Keratinocyte (primary cell): ENCODE measurements at regions not wholly inside any gene's neighbourhood (a gene's known extent, or its start where the extent isn't known, plus 50 kb on each side); places are given as distances from the start of the nearest gene placed in this dataset.

ENCODE experiments used
- DNase-seq: peaks from one replicate; pipeline ENCODE4 v3.0.0-alpha.2; 2011; ENCODE audit warnings: low read depth, missing footprints, low spot score
- FAIRE-seq: peaks from 2 replicates; lab custom pipeline; 2011; peaks lifted over from hg19 to GRCh38; lab: Jason Lieb, UNC
- H2AFZ ChIP-seq: 2 replicates; pipeline ENCODE4 v1.6.0; 2012; ENCODE audit warnings: low read length, control low read depth, inconsistent platforms; ENCODE audit not compliant: control insufficient read depth
- H3K27ac ChIP-seq: 2 replicates; pipeline ENCODE4 v1.5.1; 2011; ENCODE audit warnings: low read length; ENCODE audit not compliant: control insufficient read depth, insufficient read depth
- H3K27me3 ChIP-seq: 3 replicates; pipeline ENCODE4 v1.6.0; 2011; ENCODE audit warnings: low read length; ENCODE audit not compliant: control insufficient read depth, insufficient read depth; ENCODE audit errors: extremely low read depth
- H3K36me3 ChIP-seq, 2 experiments: 2 replicates in 1 of 2; 3 replicates in 1 of 2; pipeline ENCODE4 v1.5.1; 2011; ENCODE audit warnings: low read length in 2 of 2, mild to moderate bottlenecking in 1 of 2; ENCODE audit not compliant: control insufficient read depth in 2 of 2, insufficient read depth in 2 of 2; ENCODE audit errors: extremely low read depth in 1 of 2
- H3K4me1 ChIP-seq: 3 replicates; pipeline ENCODE4 v1.5.1; 2011; ENCODE audit warnings: low read length; ENCODE audit not compliant: control insufficient read depth, insufficient read depth; ENCODE audit errors: extremely low read depth
- H3K4me2 ChIP-seq: 3 replicates; pipeline ENCODE4 v1.6.0; 2011; ENCODE audit warnings: low read depth, low read length; ENCODE audit not compliant: control insufficient read depth, insufficient read depth; ENCODE audit errors: extremely low read depth
- H3K4me3 ChIP-seq, 3 experiments: fragments of 200-600 bp in 1 of 3; sonication (generic) in 1 of 3; 2 replicates in 2 of 3; 3 replicates in 1 of 3; pipeline ENCODE4 v1.5.1; 2011 to 2016; ENCODE audit warnings: low read length in 3 of 3, mild to moderate bottlenecking in 3 of 3, control low read depth in 2 of 3, inconsistent platforms in 1 of 3, low read depth in 1 of 3, mixed read lengths in 1 of 3, mixed run types in 1 of 3, moderate library complexity in 1 of 3; ENCODE audit not compliant: control insufficient read depth in 2 of 3, insufficient read depth in 2 of 3; ENCODE audit errors: extremely low read depth in 1 of 3
- H3K79me2 ChIP-seq: 2 replicates; pipeline ENCODE4 v1.6.0; 2012; ENCODE audit warnings: low read length; ENCODE audit not compliant: control insufficient read depth, insufficient read depth
- H3K9ac ChIP-seq: 3 replicates; pipeline ENCODE4 v1.6.0; 2011; ENCODE audit warnings: low read length; ENCODE audit not compliant: control insufficient read depth, insufficient read depth; ENCODE audit errors: extremely low read depth
- H3K9me1 ChIP-seq: 3 replicates; pipeline ENCODE4 v1.6.0; 2011; ENCODE audit warnings: low read length; ENCODE audit not compliant: control insufficient read depth, insufficient read depth; ENCODE audit errors: extremely low read depth
- H3K9me3 ChIP-seq: 2 replicates; pipeline ENCODE4 v1.5.1; 2012; ENCODE audit warnings: low read depth, low read length; ENCODE audit not compliant: control insufficient read depth
- H4K20me1 ChIP-seq: 3 replicates; pipeline ENCODE4 v1.6.0; 2011; ENCODE audit warnings: low read length; ENCODE audit not compliant: control insufficient read depth, insufficient read depth; ENCODE audit errors: extremely low read depth
- EZH2 ChIP-seq: IDR thresholded peaks from one replicate; pipeline ENCODE4 v1.6.1; 2012; ENCODE audit warnings: inconsistent platforms, mild to moderate bottlenecking, low read length, moderate library complexity
- dilution Hi-C: fragments of 300-500 bp; cut with MboI; formaldehyde crosslinking; loops from one replicate; pipeline ENCODE4 v1.7.0; 2020; ENCODE audit warnings: low sequenced_read_pairs; ENCODE audit not compliant: extremely low pct_ligation_motif_present
- TF ChIP-seq, protein P1 (sequence below), 3 experiments: IDR thresholded peaks in 1 of 3; conservative IDR thresholded peaks in 1 of 3; optimal IDR thresholded peaks in 1 of 3; 2 replicates in 2 of 3; 3 replicates in 1 of 3; pipeline versions ENCODE3 to v1.5.1; 2011; ENCODE audit warnings: low read length in 3 of 3, mild to moderate bottlenecking in 3 of 3, moderate library complexity in 2 of 3, control low read depth in 1 of 3, inconsistent platforms in 1 of 3; ENCODE audit not compliant: insufficient read depth in 2 of 3; ENCODE audit errors: extremely low read depth in 1 of 3

- Histone ChIP-seq H3K27me3 (no peaks in the 10 kb centered on the region), H3K27ac (no peak overlapping the region), H4K20me1 (no peaks in the 10 kb centered on the region), H3K4me3 (no peak overlapping the region), H2AFZ (no peak overlapping the region), H3K9me3 (no peaks in the 10 kb centered on the region), H3K9ac (no peak overlapping the region), H3K9me1 (no peaks in the 10 kb centered on the region), H3K4me1 (no peaks in the 10 kb centered on the region), H3K79me2 (no peaks in the 10 kb centered on the region), H3K4me2 (no peak overlapping the region), H3K36me3 (no peaks in the 10 kb centered on the region)
- FAIRE-seq (no peak), DNase-seq (no peak)
- TF ChIP-seq, protein P1, sequence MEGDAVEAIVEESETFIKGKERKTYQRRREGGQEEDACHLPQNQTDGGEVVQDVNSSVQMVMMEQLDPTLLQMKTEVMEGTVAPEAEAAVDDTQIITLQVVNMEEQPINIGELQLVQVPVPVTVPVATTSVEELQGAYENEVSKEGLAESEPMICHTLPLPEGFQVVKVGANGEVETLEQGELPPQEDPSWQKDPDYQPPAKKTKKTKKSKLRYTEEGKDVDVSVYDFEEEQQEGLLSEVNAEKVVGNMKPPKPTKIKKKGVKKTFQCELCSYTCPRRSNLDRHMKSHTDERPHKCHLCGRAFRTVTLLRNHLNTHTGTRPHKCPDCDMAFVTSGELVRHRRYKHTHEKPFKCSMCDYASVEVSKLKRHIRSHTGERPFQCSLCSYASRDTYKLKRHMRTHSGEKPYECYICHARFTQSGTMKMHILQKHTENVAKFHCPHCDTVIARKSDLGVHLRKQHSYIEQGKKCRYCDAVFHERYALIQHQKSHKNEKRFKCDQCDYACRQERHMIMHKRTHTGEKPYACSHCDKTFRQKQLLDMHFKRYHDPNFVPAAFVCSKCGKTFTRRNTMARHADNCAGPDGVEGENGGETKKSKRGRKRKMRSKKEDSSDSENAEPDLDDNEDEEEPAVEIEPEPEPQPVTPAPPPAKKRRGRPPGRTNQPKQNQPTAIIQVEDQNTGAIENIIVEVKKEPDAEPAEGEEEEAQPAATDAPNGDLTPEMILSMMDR (optimal IDR thresholded peaks at IDR 0.05 in 1 of 3, IDR thresholded peaks at IDR 0.05 in 1 of 3, conservative IDR thresholded peaks at IDR 0.05 in 1 of 3; ENCODE audit: extremely low read depth in 1 of 3, insufficient read depth in 2 of 3, low read length in 3 of 3) = no peak
- TF ChIP-seq EZH2 = no peak
- dilution Hi-C loops = no loop called here
Measured at GRCh38 chr1:106756752-106757151, 299.7 kb upstream of the PRMT6 start.

GRCh38 chr1:106768077-106768476 is 288.4 kb upstream of the PRMT6 start:
- H2AFZ ChIP-seq = peak overlapping the region; percentile 59
- no peak overlapping the region for H3K27ac ChIP-seq
- no peaks in the 10 kb centered on the region for H3K79me2 ChIP-seq
- peak overlapping the region; percentile 39 for H3K4me2 ChIP-seq
- dilution Hi-C loops = no loop called here
- no peaks in the 10 kb centered on the region for H3K9me1 ChIP-seq
- H3K27me3 ChIP-seq = no peaks in the 10 kb centered on the region
- TF ChIP-seq, protein P1 (optimal IDR thresholded peaks at IDR 0.05 in 1 of 3, IDR thresholded peaks at IDR 0.05 in 1 of 3, conservative IDR thresholded peaks at IDR 0.05 in 1 of 3; ENCODE audit: extremely low read depth in 1 of 3, insufficient read depth in 2 of 3, low read length in 3 of 3) = no peak
- TF ChIP-seq EZH2 = no peak
- DNase-seq (no peak), FAIRE-seq (no peak)
- peaks cover 10% of the 10 kb centered on the region for H3K4me1 ChIP-seq
- no peaks in the 10 kb centered on the region for H3K9me3 ChIP-seq
- no peak overlapping the region for H3K4me3 ChIP-seq
- H3K36me3 ChIP-seq = no peaks in the 10 kb centered on the region
- no peaks in the 10 kb centered on the region for H4K20me1 ChIP-seq
- H3K9ac ChIP-seq = no peak overlapping the region
